ENCODE measurements at regions not wholly inside any gene's neighbourhood (a gene's known extent, or its start where the extent isn't known, plus 50 kb on each side); places are given as distances from the start of the nearest gene placed in this dataset.
"Not testable (repeated sequence)": the region's sequence is repeated elsewhere in the genome, so short reads cannot be mapped to it uniquely, and the experiment has no call there.

- no peak for TF ChIP-seq CTCF (IDR thresholded peaks at IDR 0.05)
- H3K27ac Mint-ChIP-seq: no peak overlapping the region
- H3K27me3 Mint-ChIP-seq (ENCODE audit: low read depth, poor library complexity): peaks cover 9% of the 10 kb centered on the region
- DNase-seq: no peak
- no peak overlapping the region for H3K4me3 Mint-ChIP-seq
- H3K9me3 Mint-ChIP-seq: peaks cover 35% of the 10 kb centered on the region
- H3K36me3 Mint-ChIP-seq (ENCODE audit: low read depth): no peaks in the 10 kb centered on the region
- H3K4me1 Mint-ChIP-seq: peaks cover 3% of the 10 kb centered on the region
These were observed 188.2 kb upstream of the ATP6AP2 start for GRCh38 chrX:40392599-40392998.

GRCh38 chrX:40391662-40392061, 189.1 kb upstream of the ATP6AP2 start:
- Mint-ChIP-seq H3K4me1 (peaks cover 3% of the 10 kb centered on the region), H3K9me3 (peaks cover 34% of the 10 kb centered on the region), H3K27ac (no peak overlapping the region), H3K36me3 (ENCODE audit: low read depth) (no peaks in the 10 kb centered on the region), H3K27me3 (ENCODE audit: low read depth, poor library complexity) (peaks cover 5% of the 10 kb centered on the region), H3K4me3 (no peak overlapping the region)
- no peak for DNase-seq
- no peak for TF ChIP-seq CTCF (IDR thresholded peaks at IDR 0.05)

GRCh38 chrX:40389555-40389954, 191.2 kb upstream of the ATP6AP2 start:
- Mint-ChIP-seq H3K4me3 (no peak overlapping the region), H3K36me3 (ENCODE audit: low read depth) (no peaks in the 10 kb centered on the region), H3K27ac (no peak overlapping the region), H3K9me3 (peaks cover 28% of the 10 kb centered on the region), H3K27me3 (ENCODE audit: low read depth, poor library complexity) (peaks cover 2% of the 10 kb centered on the region), H3K4me1 (peaks cover 3% of the 10 kb centered on the region)
- TF ChIP-seq CTCF (IDR thresholded peaks at IDR 0.05): no peak
- no peak for DNase-seq

- Mint-ChIP-seq H3K4me1 (peaks cover 3% of the 10 kb centered on the region), H3K9me3 (peaks cover 32% of the 10 kb centered on the region), H3K27me3 (ENCODE audit: low read depth, poor library complexity) (peaks cover 2% of the 10 kb centered on the region), H3K4me3 (no peak overlapping the region), H3K36me3 (ENCODE audit: low read depth) (no peaks in the 10 kb centered on the region), H3K27ac (no peak overlapping the region)
- DNase-seq: no peak
- TF ChIP-seq CTCF (IDR thresholded peaks at IDR 0.05): no peak
These were observed 192.3 kb upstream of the ATP6AP2 start for GRCh38 chrX:40388441-40388840.

- H3K4me1 Mint-ChIP-seq; H3K27ac Mint-ChIP-seq; DNase-seq; H3K4me3 Mint-ChIP-seq; H3K27me3 Mint-ChIP-seq (ENCODE audit: low read depth, poor library complexity); H3K36me3 Mint-ChIP-seq (ENCODE audit: low read depth): not testable (repeated sequence)
- peaks cover 35% of the 10 kb centered on the region for H3K9me3 Mint-ChIP-seq
These were observed 192.9 kb upstream of the ATP6AP2 start for GRCh38 chrX:40387869-40388268.

GRCh38 chrX:40387311-40387710, 193.5 kb upstream of the ATP6AP2 start:
- not testable (repeated sequence) for H3K27ac Mint-ChIP-seq; H3K36me3 Mint-ChIP-seq (ENCODE audit: low read depth); H3K27me3 Mint-ChIP-seq (ENCODE audit: low read depth, poor library complexity); H3K4me3 Mint-ChIP-seq; H3K4me1 Mint-ChIP-seq; DNase-seq
- peaks cover 35% of the 10 kb centered on the region for H3K9me3 Mint-ChIP-seq

GRCh38 chrX:40385682-40386081, 195.1 kb upstream of the ATP6AP2 start:
- Mint-ChIP-seq H3K4me3 (no peak overlapping the region), H3K27ac (no peak overlapping the region), H3K4me1 (peaks cover 13% of the 10 kb centered on the region), H3K27me3 (ENCODE audit: low read depth, poor library complexity) (peaks cover 2% of the 10 kb centered on the region), H3K9me3 (peaks cover 30% of the 10 kb centered on the region), H3K36me3 (ENCODE audit: low read depth) (no peaks in the 10 kb centered on the region)
- no peak for DNase-seq
- TF ChIP-seq CTCF (IDR thresholded peaks at IDR 0.05): no peak

All from nephron progenitor cell (in vitro differentiated cells).